ENCODE measurements at regions not wholly inside any gene's neighbourhood (a gene's known extent, or its start where the extent isn't known, plus 50 kb on each side); places are given as distances from the start of the nearest gene placed in this dataset.

- Histone ChIP-seq H3K9me2 (no peaks in the 10 kb centered on the region), H3F3A (replicated peaks; ENCODE audit: insufficient read depth) (no peaks in the 10 kb centered on the region), H4K20me1 (ENCODE audit: insufficient read depth) (no peaks in the 10 kb centered on the region), H3K4me3 (ENCODE audit: low read depth in 2 of 2, low read length in 1 of 2) (no peak overlapping the region), H3K79me2 (ENCODE audit: insufficient read depth) (no peaks in the 10 kb centered on the region), H3K9ac (no peak overlapping the region), H2AFZ (ENCODE audit: low read depth) (no peak overlapping the region), H3K27ac (ENCODE audit: low read depth in 2 of 2, low read length in 1 of 2) (no peak overlapping the region), H3K36me3 (replicated peaks in 1 of 2; ENCODE audit: control insufficient read depth in 1 of 2, insufficient read depth in 2 of 2, low read length in 1 of 2) (no peaks in the 10 kb centered on the region), H3K4me1 (ENCODE audit: control insufficient read depth in 1 of 2, insufficient read depth in 2 of 2, low read depth in 1 of 2, low read length in 1 of 2) (no peaks in the 10 kb centered on the region), H3K9me3 (no peaks in the 10 kb centered on the region), H3K4me2 (no peak overlapping the region), H3K27me3 (ENCODE audit: insufficient read depth) (no peaks in the 10 kb centered on the region)
- TF ChIP-seq RXRA (IDR thresholded peaks at IDR 0.05; ENCODE audit: borderline replicate concordance, low read depth) (no peak), TAF1 (IDR thresholded peaks at IDR 0.05; ENCODE audit: borderline replicate concordance, low read depth, low read length) (no peak), NRF1 (IDR thresholded peaks at IDR 0.05; ENCODE audit: low read depth, low read length) (no peak), TEAD4 (IDR thresholded peaks at IDR 0.05; ENCODE audit: borderline replicate concordance, insufficient read depth) (no peak), USF1 (IDR thresholded peaks at IDR 0.05; ENCODE audit: borderline replicate concordance, low read depth) (no peak), MEF2A (IDR thresholded peaks at IDR 0.05; ENCODE audit: borderline replicate concordance, low read depth) (no peak), SMC3 (IDR thresholded peaks at IDR 0.05; ENCODE audit: low read depth, low read length) (no peak), FOXM1 (IDR thresholded peaks at IDR 0.05; ENCODE audit: low read depth) (no peak), PBX3 (IDR thresholded peaks at IDR 0.05) (no peak), FOXJ3 (CRISPR knock-in tag; IDR thresholded peaks at IDR 0.05) (no peak), EP300 (IDR thresholded peaks at IDR 0.05; ENCODE audit: borderline replicate concordance in 1 of 2, low read depth in 1 of 2, low read length in 1 of 2) (no peak), REST (IDR thresholded peaks at IDR 0.05; ENCODE audit: low read depth, low read length) (no peak), IRF3 (IDR thresholded peaks at IDR 0.05; ENCODE audit: low read depth, low read length) (no peak), JUND (IDR thresholded peaks at IDR 0.05) (no peak), RFX5 (IDR thresholded peaks at IDR 0.05; ENCODE audit: low read length) (no peak)
- no peak for DNase-seq
- CTCF ChIA-PET: interaction anchor here (1.1 kb wide), 1 partner anchor 11 kb away, joined by 3 read pairs; no protein-coding TSS in a partner anchor
- POLR2A ChIA-PET: no interaction called here
- 48% methylated on average over 3 of the region's 3 CpGs for WGBS (ENCODE audit: low lambda C conversion rate)
Observed at GRCh38 chr9:73853549-73853948, 643.6 kb upstream of the RORB start.

Measured in SK-N-SH (cell line).